DMS53 treated with DMSO at 0.1 percent for 48 hours (cell line): ENCODE measurements at regions not wholly inside any gene's neighbourhood (a gene's known extent, or its start where the extent isn't known, plus 50 kb on each side); places are given as distances from the start of the nearest gene placed in this dataset.
"Not testable (repeated sequence)": the region's sequence is repeated elsewhere in the genome, so short reads cannot be mapped to it uniquely, and the experiment has no call there.

Source experiments
- DNase-seq: peaks from one replicate; lab custom pipeline; 2025; ENCODE audit not compliant: unreplicated experiment; lab: John Stamatoyannopoulos, UW

DNA sequence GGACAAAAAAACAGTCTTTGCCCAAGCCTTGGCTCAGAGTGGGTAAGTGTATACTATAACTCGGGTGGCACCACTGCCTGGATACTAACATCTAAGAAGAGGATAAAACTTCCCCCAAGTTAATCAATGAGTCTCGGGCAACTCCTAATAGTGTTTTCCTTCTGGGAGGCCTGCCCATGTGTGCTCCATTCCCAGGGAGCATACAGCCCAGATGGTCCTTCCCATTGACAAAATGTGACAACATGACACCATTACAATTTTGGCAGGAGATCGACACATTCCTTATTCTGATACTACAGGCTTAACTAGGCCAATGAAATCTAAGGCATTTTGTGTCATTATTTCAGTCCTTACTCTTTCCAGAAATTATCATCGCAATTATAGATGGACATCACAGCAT is 52.7 kb upstream of the CRIM1 start:
- no peak for DNase-seq

DNA sequence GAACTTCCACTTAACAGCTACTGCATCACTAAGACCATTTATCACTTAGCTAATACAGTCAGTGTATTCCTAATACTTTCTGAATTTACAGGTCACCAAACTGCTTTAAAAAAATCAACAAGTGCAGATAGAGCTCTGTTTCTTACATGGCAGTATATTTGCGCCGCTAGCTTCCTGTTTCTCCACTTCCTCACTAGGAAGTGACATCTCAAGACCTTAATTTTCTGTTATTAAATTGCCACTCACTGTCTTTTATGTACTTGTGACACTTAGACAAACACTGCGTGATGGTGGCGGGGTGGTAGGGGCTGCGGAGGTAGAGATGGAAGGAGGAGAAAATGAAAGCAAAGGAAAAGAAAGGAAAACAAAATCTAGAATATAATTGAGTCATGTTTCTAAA is 53.7 kb upstream of the CRIM1 start:
- no peak for DNase-seq

DNA sequence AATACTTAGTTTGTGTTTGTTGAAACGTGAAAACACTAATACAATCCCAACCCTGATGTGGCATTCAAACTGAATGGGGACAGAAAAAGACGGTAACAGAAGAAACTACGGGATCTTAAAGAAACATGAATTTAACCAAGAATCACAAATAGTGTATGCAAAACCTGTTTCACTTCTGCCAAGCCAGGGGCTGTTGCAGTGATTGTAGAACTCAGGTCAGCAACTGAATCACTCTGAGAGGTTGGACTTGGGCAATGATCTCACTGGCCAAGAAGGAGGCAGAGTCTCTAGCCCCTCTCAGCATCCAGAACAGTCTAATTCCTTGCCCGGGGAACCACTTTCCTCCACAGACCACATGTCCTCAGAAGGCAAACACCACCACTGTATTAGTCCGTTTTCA is 54.9 kb upstream of the CRIM1 start:
- DNase-seq: no peak

DNA sequence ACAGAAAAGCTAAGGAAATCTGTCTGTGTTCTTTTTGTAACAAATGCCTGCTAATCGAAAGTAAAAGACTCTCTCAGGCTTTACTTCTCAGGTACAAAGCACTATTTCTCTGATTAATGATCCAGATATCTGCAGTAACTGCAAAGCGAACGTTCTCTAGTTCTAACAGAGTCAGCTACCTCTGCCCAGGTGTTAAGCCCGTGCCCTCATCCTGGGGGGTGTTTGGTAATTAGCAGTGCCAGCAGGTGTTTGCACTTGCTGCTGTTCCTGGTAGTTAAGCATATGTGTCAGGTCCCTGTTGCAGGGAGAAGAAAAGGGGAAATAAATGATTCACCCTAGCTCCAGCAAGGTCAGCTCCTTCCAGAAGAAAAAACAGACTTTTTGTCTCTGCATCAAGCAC is 58.8 kb upstream of the CRIM1 start:
- no peak for DNase-seq

DNA sequence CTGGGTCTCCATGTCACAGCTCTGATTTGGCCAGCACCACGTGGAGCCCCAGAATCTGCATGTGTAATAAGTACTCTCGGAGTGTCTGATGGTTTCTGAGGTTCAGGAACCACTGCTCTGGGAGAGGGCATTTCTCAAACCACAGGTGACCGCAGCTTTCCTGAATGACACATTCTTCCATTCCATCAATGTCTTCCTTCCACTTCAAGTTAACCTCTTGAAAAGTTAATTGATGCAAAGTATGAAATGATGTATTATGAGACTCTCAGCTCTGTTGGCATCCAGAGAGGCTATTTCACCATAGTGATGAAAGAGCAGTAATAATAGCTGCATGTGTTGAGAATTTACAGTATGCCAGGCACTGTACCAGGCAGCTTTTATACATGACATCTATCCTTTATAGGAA is 61.3 kb upstream of the CRIM1 start:
- no peak for DNase-seq

DNA sequence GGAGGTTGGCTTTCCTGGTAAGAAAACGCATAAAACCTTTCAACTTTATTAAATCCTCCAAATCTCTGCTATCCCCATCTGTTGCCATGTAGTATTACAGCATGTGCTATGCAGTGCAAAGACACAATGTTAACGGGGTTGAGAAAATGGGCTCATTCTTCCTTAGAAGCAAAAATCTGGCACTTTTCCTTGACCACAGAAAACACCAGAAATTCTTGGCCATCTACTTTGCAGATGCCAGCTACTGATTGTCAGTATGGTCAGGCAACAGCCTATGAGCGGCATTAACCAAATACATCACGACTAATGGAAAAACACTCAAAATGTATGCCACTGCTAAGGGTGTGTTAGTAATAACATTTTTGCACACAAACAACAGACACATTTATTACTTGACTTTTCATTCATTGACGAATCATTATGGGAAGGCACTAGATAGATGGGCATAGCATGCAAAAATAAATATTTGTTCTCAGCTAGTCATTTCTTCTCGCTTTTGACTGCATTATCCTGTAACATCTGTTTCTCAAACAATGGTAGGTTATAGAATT is 65.2 kb upstream of the CRIM1 start:
- DNase-seq: peak; percentile 9

- no peak for DNase-seq
Measured at GRCh38 chr2:36289731-36290130, 65.8 kb upstream of the CRIM1 start.

GRCh38 chr2:36287363-36288275 is 68.0 kb upstream of the CRIM1 start:
- no peak for DNase-seq

GRCh38 chr2:36279506-36279905 is 76.1 kb upstream of the CRIM1 start:
- not testable (repeated sequence) for DNase-seq

DNA sequence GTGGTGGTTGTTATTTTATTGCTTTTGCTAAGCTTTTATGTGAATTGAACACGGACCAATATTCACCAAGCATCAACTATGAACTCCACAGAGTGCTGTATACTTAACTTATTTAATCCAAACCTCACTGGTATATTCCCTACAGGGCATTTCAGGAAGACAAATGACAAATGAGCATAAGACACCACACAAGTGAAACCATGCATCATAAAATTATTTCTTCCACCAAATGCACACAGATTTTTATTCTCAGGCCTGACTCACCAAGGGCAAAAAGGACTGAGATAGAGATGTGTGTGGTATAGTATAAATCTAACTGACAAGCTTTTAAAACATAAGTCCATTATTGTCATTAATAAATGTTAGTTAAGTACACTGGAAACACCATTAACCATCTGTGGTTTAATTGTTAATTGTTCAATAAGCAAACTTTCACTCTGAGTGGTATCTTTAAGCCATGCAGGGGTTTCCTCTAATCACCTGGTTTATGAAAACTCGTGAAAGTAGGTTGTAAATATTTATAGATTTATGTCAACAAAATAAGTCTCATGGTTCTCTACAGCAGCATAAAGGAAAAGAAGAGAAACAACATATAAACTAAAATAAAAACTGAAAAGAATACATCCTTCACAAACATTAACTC is 77.6 kb upstream of the CRIM1 start:
- DNase-seq: no peak

DNA sequence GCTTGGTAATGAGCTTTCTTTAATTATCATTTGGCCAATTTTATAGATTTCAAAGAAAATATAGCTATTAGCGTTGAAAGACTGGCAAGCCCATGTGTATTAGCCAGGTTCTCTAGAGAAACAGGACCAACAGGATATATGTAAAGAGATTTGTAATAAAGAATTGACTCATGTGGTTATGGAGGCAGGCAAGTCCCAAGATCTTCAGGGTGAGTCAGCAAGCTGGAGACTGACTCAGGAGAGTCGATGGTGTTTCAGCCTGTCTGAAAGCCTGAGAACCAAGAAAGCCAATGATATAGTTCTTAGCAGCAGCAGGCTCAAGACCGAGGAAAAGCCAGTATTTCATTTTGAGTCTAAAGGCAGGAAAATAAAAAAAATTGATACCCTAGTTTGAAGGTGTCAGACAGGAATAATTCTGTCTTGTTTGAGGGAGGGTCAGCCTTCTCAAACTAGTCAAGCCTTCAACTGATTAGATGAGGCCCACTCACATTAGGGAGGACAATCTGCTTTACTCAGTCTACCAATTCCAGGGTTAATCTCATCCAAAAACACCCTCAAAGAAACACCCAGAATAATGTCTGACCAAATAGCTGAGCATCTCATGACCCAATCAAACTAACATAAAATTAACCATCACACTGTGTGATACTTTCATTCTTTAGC is 78.3 kb upstream of the CRIM1 start:
- DNase-seq: no peak

- DNase-seq: no peak
Measured at GRCh38 chr2:36271266-36271665, 84.3 kb upstream of the CRIM1 start.

DNA sequence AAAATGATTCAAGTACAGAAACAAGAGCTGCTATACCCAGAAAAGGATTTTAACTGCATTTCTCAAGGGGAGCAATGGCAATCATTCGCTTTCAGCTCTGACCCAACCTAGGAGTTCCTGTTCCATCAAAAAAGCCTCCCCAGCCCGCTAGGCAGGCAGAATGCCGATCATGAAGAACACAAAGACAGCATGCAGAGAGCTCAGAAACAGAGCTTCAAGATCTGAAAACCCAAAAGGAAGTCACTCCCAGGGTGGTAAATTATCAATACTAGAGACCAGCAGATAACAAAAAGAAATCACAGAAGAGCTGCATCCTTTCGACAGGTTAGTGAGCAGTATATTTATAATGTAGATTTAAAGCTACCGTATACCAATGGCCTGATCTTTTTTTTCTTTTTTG is 84.8 kb upstream of the CRIM1 start:
- DNase-seq: no peak

- no peak for DNase-seq
Measured at GRCh38 chr2:36267194-36267593, 88.4 kb upstream of the CRIM1 start.

- DNase-seq: no peak
Measured at GRCh38 chr2:36266536-36267121, 88.9 kb upstream of the CRIM1 start.

DNA sequence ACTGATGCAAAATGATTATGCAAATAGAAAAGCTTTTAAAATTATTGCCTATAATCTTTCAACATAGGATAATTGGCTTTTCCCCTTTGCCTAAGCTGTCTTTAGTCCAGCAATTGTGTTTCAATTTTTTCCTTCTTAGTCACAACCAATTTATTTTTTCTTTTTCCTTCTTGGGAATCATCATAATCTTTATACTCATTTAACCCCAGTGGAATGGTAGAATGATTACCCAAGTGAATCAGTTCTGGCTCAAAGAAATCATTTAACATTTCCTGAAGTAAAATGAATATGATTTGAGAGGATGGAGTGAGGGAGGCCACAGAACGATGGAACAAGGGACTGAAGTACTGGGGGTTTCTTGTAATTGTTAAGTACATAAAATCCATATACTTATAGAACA is 93.0 kb upstream of the CRIM1 start:
- no peak for DNase-seq

DNA sequence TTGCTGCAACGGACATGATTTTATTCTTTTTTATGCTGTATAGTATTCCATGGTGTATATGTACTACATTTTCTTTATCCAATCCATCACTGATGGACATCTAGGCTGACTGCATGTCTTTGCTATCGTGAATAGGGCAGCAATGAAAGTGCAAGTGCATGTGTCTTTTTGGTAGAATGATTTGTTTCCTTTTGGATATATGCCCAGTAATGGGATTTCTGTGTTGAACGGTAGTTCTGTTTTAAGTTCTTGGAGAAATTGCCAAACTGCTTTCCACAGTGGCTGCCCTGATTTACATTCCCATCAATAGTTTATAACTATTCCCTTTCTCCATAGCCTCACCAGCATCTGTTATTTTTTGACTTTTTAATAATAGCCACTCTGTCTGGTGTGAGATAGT is 99.7 kb upstream of the CRIM1 start:
- no peak for DNase-seq

- DNase-seq: no peak
Measured at GRCh38 chr2:36253086-36253485, 102.5 kb upstream of the CRIM1 start.

DNA sequence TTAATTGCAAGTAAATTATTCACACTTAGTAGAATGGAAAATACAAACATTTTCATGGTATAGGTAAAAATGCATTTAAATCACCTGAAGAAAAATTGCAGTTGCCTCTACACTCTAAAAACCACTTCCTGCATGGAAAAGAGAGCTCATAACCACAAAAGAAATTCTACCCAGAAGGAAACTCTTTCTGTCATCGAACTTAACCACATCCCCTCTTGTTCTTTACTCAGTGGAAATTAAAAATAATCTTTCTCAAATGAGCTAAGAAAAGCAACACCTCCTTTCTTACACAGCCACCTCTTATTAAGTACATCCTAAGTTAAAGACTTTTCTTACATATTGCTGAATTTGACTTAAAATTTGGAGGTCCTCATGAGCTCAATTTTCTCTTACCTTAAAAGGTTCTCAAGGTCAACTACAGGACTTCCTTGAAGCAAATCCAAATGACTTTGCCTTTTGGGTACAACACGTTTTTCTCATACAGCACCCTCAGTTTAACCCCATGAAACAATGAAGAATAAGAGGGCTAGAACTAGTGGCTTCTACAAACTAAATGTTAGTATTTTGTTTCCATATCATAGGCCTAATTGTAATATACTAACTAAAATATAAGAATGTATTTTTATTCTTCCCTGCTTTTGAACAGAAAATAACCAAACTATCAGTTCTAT is 109.1 kb upstream of the CRIM1 start:
- no peak for DNase-seq

- DNase-seq: no peak
Measured at GRCh38 chr2:36245651-36246050, 109.9 kb upstream of the CRIM1 start.

DNA sequence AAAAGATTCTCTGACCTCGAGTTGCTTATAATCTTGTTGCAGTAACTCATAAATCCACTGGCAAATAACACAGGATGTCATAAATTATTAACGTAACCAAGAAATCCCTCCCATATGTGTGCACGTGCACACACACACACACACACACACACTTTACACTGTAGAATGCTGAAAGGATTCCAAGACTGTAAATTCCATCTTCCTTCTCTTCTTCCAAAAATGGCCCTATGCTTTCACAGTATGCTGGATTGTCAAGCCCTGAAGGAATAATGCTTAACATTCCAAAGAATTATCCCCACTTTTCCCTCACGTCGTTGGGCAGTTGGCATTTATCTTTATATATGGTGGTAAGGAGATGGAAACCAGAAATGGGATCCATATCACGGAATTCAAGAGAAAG is 117.5 kb upstream of the CRIM1 start:
- no peak for DNase-seq
